ENCODE measurements at regions not wholly inside any gene's neighbourhood (a gene's known extent, or its start where the extent isn't known, plus 50 kb on each side); places are given as distances from the start of the nearest gene placed in this dataset.

DNA sequence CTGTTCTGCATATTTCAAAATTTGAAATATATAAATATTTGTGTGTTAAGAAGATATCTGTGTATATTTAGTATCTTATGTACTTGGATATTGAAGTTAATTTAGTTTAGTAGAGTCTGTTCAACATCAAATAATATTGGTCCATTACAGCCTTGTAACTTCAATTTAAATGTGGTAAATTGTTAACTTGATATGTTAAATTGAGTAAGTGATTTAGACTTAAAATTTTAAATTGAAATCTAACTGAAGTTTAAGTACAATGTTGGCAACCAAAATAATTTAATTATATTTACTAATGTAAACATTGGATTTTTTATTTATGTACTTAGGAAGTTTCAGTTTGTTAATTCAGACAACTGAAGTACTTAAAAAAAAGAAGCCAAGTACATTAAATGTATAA, 343.9 kb upstream of the DNAJC19 start:
- TF ChIP-seq, protein P1, sequence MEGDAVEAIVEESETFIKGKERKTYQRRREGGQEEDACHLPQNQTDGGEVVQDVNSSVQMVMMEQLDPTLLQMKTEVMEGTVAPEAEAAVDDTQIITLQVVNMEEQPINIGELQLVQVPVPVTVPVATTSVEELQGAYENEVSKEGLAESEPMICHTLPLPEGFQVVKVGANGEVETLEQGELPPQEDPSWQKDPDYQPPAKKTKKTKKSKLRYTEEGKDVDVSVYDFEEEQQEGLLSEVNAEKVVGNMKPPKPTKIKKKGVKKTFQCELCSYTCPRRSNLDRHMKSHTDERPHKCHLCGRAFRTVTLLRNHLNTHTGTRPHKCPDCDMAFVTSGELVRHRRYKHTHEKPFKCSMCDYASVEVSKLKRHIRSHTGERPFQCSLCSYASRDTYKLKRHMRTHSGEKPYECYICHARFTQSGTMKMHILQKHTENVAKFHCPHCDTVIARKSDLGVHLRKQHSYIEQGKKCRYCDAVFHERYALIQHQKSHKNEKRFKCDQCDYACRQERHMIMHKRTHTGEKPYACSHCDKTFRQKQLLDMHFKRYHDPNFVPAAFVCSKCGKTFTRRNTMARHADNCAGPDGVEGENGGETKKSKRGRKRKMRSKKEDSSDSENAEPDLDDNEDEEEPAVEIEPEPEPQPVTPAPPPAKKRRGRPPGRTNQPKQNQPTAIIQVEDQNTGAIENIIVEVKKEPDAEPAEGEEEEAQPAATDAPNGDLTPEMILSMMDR (IDR thresholded peaks at IDR 0.05): no peak
- TF ChIP-seq POLR2A (IDR thresholded peaks at IDR 0.05): no peak

Data from upper lobe of left lung (tissue), 4 donors.